Activated naive CD4-positive, alpha-beta T cell treated with anti-CD3 and anti-CD28 coated beads, Interleukin-2, amount 10 ng/mL, durations not matched to agents 7 days and 5 days (primary cell): ENCODE measurements at regions not wholly inside any gene's neighbourhood (a gene's known extent, or its start where the extent isn't known, plus 50 kb on each side); places are given as distances from the start of the nearest gene placed in this dataset.
"Not testable (repeated sequence)": the region's sequence is repeated elsewhere in the genome, so short reads cannot be mapped to it uniquely, and the experiment has no call there.

Source experiments
- CTCF ChIA-PET: fragments of 350-600 bp; sonication (Branson Sonifier 250); formaldehyde crosslinking; loops from one replicate; lab custom pipeline; 2021; ENCODE audit warnings: antibody characterized with exemption; lab: Charles Lee
- DNase-seq: peaks from one replicate; pipeline ENCODE4 v3.0.0-alpha.2; 2020
- H3K27ac Mint-ChIP-seq: one replicate; pipeline ENCODE4 v1.8.0; 2021; ENCODE audit warnings: mild to moderate bottlenecking, moderate library complexity, mixed read lengths
- H3K27me3 Mint-ChIP-seq: one replicate; pipeline ENCODE4 v1.8.0; 2021; ENCODE audit warnings: mild to moderate bottlenecking, mixed read lengths
- H3K36me3 Mint-ChIP-seq: one replicate; pipeline ENCODE4 v1.8.0; 2021; ENCODE audit warnings: mixed read lengths
- H3K4me1 Mint-ChIP-seq: one replicate; pipeline ENCODE4 v1.8.0; 2021; ENCODE audit warnings: mixed read lengths
- H3K4me3 Mint-ChIP-seq: one replicate; pipeline ENCODE4 v1.8.0; 2021; ENCODE audit warnings: mild to moderate bottlenecking, moderate library complexity, mixed read lengths
- H3K9me3 Mint-ChIP-seq: one replicate; pipeline ENCODE4 v1.8.0; 2021; ENCODE audit warnings: mixed read lengths

DNA sequence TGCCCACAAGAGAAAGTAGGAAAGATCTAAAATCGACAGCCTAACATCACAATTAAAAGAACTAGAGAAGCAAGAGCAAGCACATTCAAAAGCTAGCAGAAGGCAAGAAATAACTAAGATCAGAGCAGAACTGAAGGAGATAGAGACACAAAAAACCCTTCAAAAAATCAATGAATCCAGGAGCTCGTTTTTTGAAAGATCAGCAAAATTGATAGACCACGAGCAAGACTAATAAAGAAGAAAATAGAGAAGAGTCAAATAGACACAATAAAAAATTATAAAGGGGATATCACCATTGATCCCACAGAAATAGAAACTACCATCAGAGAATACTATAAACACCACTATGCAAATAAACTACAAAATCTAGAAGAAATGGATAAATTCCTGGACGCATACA lies 693.6 kb upstream of the SETBP1 start:
- DNase-seq, H3K36me3 Mint-ChIP-seq, H3K4me3 Mint-ChIP-seq, H3K27me3 Mint-ChIP-seq, H3K27ac Mint-ChIP-seq, CTCF ChIA-PET, H3K4me1 Mint-ChIP-seq: not testable (repeated sequence)
- H3K9me3 Mint-ChIP-seq: peaks cover 30% of the 10 kb centered on the region

DNA sequence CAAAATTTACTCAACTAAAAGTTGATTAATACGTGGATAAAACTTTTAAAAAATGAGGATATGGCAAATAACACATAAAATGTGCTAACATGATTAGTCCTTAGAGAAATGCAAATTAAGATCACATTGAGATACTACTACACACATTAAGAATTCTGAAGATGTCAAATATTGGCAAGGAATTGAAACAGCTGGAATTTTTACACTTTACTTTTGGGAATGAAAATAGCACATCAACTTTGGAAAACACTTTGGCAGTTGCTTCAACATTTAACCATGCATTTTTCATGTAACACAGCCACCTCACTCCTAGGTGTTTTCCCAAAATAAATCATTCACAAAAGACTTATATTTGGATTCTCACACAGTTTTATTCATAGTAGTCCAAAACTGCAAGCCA lies 687.9 kb upstream of the SETBP1 start:
- Mint-ChIP-seq H3K36me3 (no peaks in the 10 kb centered on the region), H3K27ac (no peak overlapping the region), H3K4me1 (no peaks in the 10 kb centered on the region), H3K9me3 (peaks cover 16% of the 10 kb centered on the region), H3K4me3 (no peak overlapping the region), H3K27me3 (no peaks in the 10 kb centered on the region)
- CTCF ChIA-PET: no interaction called here
- no peak for DNase-seq

DNA sequence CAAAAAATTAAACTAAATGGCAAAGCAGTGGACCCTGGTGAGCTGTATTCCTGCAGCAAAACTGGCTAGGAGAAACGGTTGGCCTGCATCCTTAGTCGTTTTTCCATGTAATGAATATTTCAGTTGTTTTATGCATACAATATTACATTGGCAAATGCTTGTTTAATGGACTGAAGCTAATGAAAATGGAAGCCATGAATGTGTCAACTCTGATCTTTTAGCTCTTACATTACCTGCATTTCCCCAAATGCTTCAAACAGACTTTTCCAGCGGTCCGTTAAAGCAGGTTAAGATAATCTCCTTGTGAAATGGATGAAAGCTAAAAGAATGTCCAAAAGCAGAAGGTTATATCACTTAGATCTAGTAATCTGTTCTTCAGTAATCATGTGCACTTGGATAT lies 686.3 kb upstream of the SETBP1 start:
- H3K4me1 Mint-ChIP-seq: no peaks in the 10 kb centered on the region
- no peaks in the 10 kb centered on the region for H3K36me3 Mint-ChIP-seq
- no peak overlapping the region for H3K27ac Mint-ChIP-seq
- no peak overlapping the region for H3K4me3 Mint-ChIP-seq
- CTCF ChIA-PET: no interaction called here
- no peaks in the 10 kb centered on the region for H3K27me3 Mint-ChIP-seq
- H3K9me3 Mint-ChIP-seq: peaks cover 10% of the 10 kb centered on the region
- no peak for DNase-seq

DNA sequence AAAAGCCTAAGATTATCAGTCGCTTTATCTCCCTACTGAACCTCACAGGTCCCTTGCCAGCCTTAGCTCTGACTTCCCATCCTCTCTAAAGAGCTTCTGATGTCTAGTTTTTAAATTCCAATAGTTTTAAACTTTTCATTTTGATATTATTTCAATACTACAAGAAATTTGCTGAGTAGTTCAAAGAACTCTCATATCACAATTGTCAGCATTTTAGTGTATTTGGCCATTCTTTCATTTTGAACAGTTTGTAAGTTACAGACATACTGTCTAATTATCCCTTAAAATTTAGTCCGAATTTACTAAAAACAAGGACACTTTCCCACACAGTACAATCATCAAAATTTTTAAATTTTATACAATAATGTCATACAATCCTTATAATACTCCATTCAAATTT lies 666.8 kb upstream of the SETBP1 start:
- Mint-ChIP-seq H3K9me3 (peaks cover under 1% of the 10 kb centered on the region), H3K36me3 (no peaks in the 10 kb centered on the region), H3K27me3 (no peaks in the 10 kb centered on the region), H3K27ac (no peak overlapping the region), H3K4me3 (no peak overlapping the region), H3K4me1 (no peaks in the 10 kb centered on the region)
- DNase-seq: no peak
- CTCF ChIA-PET: no interaction called here

DNA sequence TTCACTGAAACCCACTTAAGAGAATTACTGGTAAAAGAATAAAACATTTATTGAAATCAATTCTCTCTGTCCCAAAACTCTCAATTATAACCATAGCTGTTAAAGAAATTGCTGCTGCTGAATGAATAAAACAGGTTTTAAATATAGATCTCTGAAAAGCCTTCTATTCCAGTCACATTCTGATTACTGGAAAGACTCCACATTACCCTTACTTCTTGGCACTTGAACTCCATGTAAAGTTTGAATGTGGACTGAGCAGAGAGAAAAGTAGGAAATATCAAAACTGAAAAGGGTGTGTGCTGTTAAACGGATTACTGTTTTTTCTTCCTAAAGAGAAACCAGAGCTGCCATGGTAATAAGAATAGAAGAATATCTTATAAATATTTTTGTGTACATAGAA lies 655.3 kb upstream of the SETBP1 start:
- DNase-seq: no peak
- H3K4me1 Mint-ChIP-seq: no peaks in the 10 kb centered on the region
- H3K4me3 Mint-ChIP-seq: no peak overlapping the region
- no peaks in the 10 kb centered on the region for H3K36me3 Mint-ChIP-seq
- no peaks in the 10 kb centered on the region for H3K9me3 Mint-ChIP-seq
- H3K27me3 Mint-ChIP-seq: no peaks in the 10 kb centered on the region
- CTCF ChIA-PET: no interaction called here
- no peak overlapping the region for H3K27ac Mint-ChIP-seq

DNA sequence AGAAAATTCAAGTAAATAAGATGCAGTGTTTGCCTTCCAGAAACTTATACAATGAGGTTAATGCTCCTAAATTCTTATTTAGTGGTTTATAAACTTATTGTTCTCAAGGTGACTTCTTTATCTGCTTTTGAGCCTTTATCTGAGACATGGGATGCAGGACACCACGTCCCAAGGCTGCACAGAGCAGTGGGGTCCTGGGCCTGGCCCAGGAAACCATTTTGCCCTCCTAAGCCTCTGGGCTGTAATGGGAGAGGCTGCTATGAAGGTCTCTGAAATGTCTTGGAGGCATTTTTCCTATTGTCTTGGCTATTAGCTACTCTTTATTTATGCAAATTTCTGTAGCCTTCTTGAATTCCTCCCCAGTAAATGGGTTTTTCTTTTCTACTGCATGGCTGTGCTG lies 652.6 kb upstream of the SETBP1 start:
- Mint-ChIP-seq H3K27ac (no peak overlapping the region), H3K4me1 (no peaks in the 10 kb centered on the region), H3K4me3 (no peak overlapping the region), H3K9me3 (peaks cover 6% of the 10 kb centered on the region), H3K27me3 (no peaks in the 10 kb centered on the region), H3K36me3 (no peaks in the 10 kb centered on the region)
- no peak for DNase-seq
- CTCF ChIA-PET: no interaction called here

GRCh38 chr18:44031063-44031462 lies 649.6 kb upstream of the SETBP1 start:
- no peak for DNase-seq
- Mint-ChIP-seq H3K27me3 (no peaks in the 10 kb centered on the region), H3K4me3 (no peak overlapping the region), H3K4me1 (no peaks in the 10 kb centered on the region), H3K27ac (no peak overlapping the region), H3K9me3 (peaks cover 6% of the 10 kb centered on the region), H3K36me3 (no peaks in the 10 kb centered on the region)
- CTCF ChIA-PET: no interaction called here

DNA sequence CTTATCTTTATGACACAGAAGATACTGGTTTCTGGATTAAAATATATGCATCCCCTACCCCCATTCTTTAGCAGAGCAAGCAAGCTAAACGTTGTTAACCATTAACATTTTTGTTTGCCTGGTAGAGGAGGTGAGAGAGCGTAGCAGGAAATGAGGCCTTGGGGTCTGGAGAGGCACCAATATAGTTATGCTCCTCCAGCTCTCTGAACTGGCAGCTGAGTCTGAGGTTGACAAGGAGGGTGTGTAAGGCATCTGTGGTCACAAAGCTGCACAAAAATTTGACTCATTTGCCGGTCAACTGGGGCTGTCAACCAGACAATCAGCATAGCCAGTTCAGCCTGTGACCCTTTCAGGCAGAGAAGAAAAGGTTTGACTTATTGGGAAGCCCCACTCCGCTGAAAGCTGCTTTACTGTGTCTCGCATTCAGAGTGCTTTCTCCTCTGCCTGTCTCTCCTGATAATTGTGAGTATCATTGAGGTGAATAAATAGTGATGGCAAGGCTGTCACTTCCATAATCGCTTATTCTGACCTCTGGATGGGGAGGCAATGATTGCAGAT lies 647.5 kb upstream of the SETBP1 start:
- H3K4me1 Mint-ChIP-seq: no peaks in the 10 kb centered on the region
- H3K27ac Mint-ChIP-seq: no peak overlapping the region
- no peaks in the 10 kb centered on the region for H3K36me3 Mint-ChIP-seq
- CTCF ChIA-PET: no interaction called here
- H3K9me3 Mint-ChIP-seq: peaks cover 6% of the 10 kb centered on the region
- no peak for DNase-seq
- H3K4me3 Mint-ChIP-seq: no peak overlapping the region
- H3K27me3 Mint-ChIP-seq: no peaks in the 10 kb centered on the region

DNA sequence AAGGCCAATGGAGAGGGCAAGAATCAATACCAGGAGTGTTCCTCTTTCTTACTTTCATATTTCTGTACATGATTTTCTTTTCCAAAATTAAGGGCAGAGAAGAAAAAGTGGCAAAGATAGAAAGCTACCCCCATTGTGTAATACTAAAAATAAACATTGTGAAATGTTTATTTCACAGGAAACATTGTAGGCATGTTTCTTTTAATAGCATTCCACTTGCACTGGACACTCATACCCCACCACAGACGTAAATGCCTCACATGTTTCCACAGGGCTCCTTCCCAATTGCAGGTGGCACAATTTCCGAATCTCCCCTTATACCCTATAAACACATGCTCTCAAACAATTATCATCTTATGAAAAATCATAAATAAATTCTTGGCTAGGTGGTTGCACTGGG lies 645.1 kb upstream of the SETBP1 start:
- DNase-seq: no peak
- CTCF ChIA-PET: no interaction called here
- Mint-ChIP-seq H3K36me3 (no peaks in the 10 kb centered on the region), H3K4me1 (no peaks in the 10 kb centered on the region), H3K27me3 (no peaks in the 10 kb centered on the region), H3K4me3 (no peak overlapping the region), H3K27ac (no peak overlapping the region), H3K9me3 (peaks cover 6% of the 10 kb centered on the region)

GRCh38 chr18:44036501-44036900 lies 644.2 kb upstream of the SETBP1 start:
- peaks cover 5% of the 10 kb centered on the region for H3K9me3 Mint-ChIP-seq
- CTCF ChIA-PET: no interaction called here
- no peaks in the 10 kb centered on the region for H3K4me1 Mint-ChIP-seq
- H3K36me3 Mint-ChIP-seq: no peaks in the 10 kb centered on the region
- H3K27me3 Mint-ChIP-seq: no peaks in the 10 kb centered on the region
- no peak overlapping the region for H3K4me3 Mint-ChIP-seq
- no peak overlapping the region for H3K27ac Mint-ChIP-seq
- no peak for DNase-seq

DNA sequence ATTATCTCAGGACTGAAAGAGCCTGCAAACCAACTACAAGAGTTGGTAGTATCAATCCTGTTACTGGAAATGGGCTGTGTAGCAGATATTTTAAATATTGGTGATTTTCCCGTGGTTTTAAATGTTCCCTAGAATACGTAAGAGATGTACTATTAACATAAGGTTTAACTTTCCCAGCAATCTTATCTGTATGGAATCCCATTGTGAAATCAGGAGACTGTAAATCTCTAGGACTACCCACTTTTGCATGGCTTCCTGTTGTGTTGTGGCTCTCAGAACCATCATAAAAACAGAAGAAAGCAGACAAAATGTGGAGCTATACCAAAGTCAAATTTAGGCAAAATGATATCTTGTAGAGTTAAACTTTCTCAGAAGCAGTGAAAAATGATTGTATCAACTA lies 641.5 kb upstream of the SETBP1 start:
- no peaks in the 10 kb centered on the region for H3K4me1 Mint-ChIP-seq
- CTCF ChIA-PET: no interaction called here
- DNase-seq: no peak
- H3K27ac Mint-ChIP-seq: no peak overlapping the region
- H3K4me3 Mint-ChIP-seq: no peak overlapping the region
- peaks cover 3% of the 10 kb centered on the region for H3K9me3 Mint-ChIP-seq
- no peaks in the 10 kb centered on the region for H3K36me3 Mint-ChIP-seq
- no peaks in the 10 kb centered on the region for H3K27me3 Mint-ChIP-seq

GRCh38 chr18:44039826-44040225 lies 640.9 kb upstream of the SETBP1 start:
- CTCF ChIA-PET: no interaction called here
- Mint-ChIP-seq H3K4me1 (no peaks in the 10 kb centered on the region), H3K27ac (no peak overlapping the region)

GRCh38 chr18:44041553-44041952 lies 639.1 kb upstream of the SETBP1 start:
- Mint-ChIP-seq H3K9me3 (peaks cover 3% of the 10 kb centered on the region), H3K27ac (no peak overlapping the region), H3K4me3 (no peak overlapping the region), H3K4me1 (no peaks in the 10 kb centered on the region), H3K27me3 (no peaks in the 10 kb centered on the region), H3K36me3 (no peaks in the 10 kb centered on the region)
- DNase-seq: no peak
- CTCF ChIA-PET: no interaction called here

More at GRCh38 chr18:44039826-44040225, 640.9 kb upstream of the SETBP1 start:
- H3K36me3 Mint-ChIP-seq: no peaks in the 10 kb centered on the region
- no peak for DNase-seq
- H3K27me3 Mint-ChIP-seq: no peaks in the 10 kb centered on the region
- no peak overlapping the region for H3K4me3 Mint-ChIP-seq
- peaks cover 3% of the 10 kb centered on the region for H3K9me3 Mint-ChIP-seq

GRCh38 chr18:44041961-44042360 lies 638.7 kb upstream of the SETBP1 start:
- DNase-seq: no peak
- no peaks in the 10 kb centered on the region for H3K36me3 Mint-ChIP-seq
- H3K9me3 Mint-ChIP-seq: peaks cover 3% of the 10 kb centered on the region

GRCh38 chr18:44046376-44046975 lies 634.2 kb upstream of the SETBP1 start:
- peaks cover 4% of the 10 kb centered on the region for H3K9me3 Mint-ChIP-seq
- H3K4me1 Mint-ChIP-seq: no peaks in the 10 kb centered on the region
- CTCF ChIA-PET: no interaction called here
- H3K36me3 Mint-ChIP-seq: no peaks in the 10 kb centered on the region
- no peaks in the 10 kb centered on the region for H3K27me3 Mint-ChIP-seq
- no peak overlapping the region for H3K27ac Mint-ChIP-seq
- DNase-seq: no peak
- H3K4me3 Mint-ChIP-seq: no peak overlapping the region

More at GRCh38 chr18:44041961-44042360, 638.7 kb upstream of the SETBP1 start:
- H3K27me3 Mint-ChIP-seq: no peaks in the 10 kb centered on the region
- H3K4me1 Mint-ChIP-seq: no peaks in the 10 kb centered on the region
- CTCF ChIA-PET: no interaction called here
- H3K4me3 Mint-ChIP-seq: no peak overlapping the region
- H3K27ac Mint-ChIP-seq: no peak overlapping the region
